NCI-H82 treated with DMSO at 0.1 percent for 48 hours (cell line): ENCODE measurements at regions not wholly inside any gene's neighbourhood (a gene's known extent, or its start where the extent isn't known, plus 50 kb on each side); places are given as distances from the start of the nearest gene placed in this dataset.

Experiments used
- DNase-seq: peaks from one replicate; lab custom pipeline; 2025; ENCODE audit not compliant: unreplicated experiment; lab: John Stamatoyannopoulos, UW

DNA sequence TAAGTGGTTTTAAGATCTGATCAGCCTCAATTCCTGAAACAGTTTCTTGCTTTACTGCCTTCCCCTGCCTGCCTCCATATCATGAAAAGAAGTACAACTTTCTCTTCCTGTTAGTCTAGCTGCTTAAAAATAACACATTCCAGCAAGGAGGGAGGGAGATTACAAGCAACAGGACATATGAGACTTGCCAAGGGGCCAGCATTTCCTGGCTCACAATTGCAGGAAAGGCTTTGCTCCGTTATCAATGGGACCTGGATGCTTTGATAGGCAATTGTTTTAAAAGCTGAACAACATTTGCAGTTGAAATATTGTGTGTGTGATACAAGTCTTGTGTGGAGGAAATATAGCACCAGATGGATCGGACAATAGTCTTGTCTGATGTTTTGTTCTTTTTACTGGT lies 425.0 kb downstream of the FAT4 start:
- no peak for DNase-seq

- DNase-seq: no peak
These were observed 427.2 kb downstream of the FAT4 start for GRCh38 chr4:125741825-125742452.

DNA sequence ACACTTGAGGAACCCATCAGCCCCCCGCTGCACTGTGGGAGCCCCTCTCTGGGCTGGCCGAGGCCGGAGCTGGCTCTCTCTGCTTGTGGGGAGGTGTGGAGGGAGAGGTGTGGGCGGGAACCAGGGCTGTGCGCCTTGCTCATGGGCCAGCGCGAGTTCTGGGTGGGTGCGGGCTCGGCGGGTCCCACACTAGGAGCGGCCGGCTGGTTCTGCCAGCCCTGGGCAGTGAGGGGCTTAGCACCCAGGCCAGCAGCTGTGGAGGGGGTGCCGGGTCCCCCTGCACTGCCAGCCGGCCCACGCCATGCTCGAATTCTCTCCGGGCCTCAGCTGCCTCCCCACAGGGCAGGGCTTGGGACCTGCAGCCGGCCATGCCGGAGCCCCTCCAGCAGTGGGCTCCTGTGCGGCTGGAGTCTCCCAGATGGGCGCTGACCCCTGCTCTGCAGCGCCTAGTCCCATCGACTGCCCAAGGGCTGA lies 430.2 kb downstream of the FAT4 start:
- no peak for DNase-seq

GRCh38 chr4:125749354-125749753 lies 434.6 kb downstream of the FAT4 start:
- no peak for DNase-seq

- DNase-seq: no peak
These were observed 435.6 kb downstream of the FAT4 start for GRCh38 chr4:125750399-125750798.

- DNase-seq: no peak
These were observed 436.2 kb downstream of the FAT4 start for GRCh38 chr4:125750828-125751466.

DNA sequence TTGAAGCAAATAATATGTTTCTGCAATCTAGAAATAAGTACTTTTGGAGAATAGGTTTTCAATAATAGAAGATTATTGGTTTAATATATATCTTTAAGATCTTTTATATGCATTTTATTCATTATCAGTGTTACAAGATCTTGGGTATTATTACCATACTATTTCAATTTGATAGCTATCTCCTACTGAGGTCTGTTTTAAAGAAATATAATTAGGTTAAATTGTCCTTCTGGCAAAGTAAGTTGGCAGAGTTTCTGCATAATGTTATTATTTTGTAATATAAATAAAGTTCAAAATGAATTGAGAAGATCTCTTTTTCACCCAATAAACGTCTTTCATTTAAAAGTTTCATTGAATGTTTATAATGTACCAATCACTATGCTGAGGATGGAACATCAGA lies 443.7 kb downstream of the FAT4 start:
- DNase-seq: no peak

DNA sequence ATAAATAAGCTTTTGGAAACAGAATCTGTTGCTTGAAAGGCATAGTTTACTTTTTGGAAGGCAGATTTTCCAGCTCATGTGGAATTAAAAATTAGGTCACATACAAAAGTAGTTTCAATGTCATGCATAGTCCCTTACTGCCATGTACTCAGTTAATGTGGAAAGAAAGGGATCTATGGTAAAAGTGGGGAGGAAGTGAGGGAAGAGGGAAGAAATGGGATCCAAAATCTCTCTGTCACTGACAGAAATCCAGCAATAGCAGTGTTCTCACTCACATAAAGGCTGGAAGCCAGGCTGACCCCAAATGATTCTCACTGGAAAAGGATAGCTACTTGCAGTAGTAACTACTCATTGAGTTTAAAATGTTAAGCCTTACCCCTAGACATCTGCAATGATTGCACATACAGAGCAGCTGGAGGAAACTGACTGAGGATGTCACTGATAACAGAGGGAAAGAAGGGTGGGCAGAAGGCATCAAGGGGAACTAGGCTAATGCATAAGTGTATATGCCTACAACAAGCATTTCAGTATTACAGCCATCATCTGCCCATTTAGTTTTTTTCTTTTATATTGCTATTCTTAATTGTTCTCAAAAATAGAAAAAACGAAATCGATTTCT lies 445.6 kb downstream of the FAT4 start:
- DNase-seq: no peak

DNA sequence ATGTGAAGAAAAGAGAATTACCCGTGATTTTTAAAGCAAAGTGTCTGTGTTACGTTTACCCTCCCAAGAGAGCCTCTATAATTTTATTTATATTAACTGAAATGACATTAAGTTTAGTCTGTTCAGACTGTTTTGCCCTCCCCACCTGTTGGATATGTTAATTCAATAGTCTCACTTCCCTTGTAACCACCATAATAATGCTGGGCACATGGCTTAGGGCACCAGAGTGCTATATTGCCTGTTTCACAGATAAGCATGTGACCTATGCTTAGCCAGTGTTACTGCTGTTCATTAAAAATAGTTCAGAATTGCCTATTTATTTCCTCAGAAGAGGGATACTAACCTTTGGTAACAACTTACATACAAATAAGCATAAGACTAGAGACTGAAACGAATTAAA lies 446.2 kb downstream of the FAT4 start:
- no peak for DNase-seq

- DNase-seq: no peak
These were observed 447.8 kb downstream of the FAT4 start for GRCh38 chr4:125762537-125762936.

- no peak for DNase-seq
These were observed 451.2 kb downstream of the FAT4 start for GRCh38 chr4:125765941-125766340.

GRCh38 chr4:125770814-125771398 lies 456.2 kb downstream of the FAT4 start:
- no peak for DNase-seq

DNA sequence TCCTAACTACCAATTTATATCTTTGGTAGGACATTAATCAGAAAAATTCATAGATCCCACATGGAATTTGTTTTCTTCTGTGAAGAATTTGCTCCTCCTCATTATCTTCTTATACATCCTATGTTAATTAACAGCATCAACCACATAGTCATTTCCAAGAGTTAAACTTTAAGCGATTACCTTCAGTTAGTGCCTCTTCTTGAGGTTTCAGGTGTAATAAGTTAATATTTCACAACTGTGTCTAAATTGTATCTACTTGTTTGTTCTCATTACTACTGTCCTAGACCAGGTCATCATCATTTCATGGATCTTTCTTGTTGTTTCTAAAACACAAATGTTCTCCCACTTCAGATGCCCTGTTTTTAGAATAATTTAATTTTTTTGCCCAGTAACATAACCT lies 457.9 kb downstream of the FAT4 start:
- no peak for DNase-seq

- DNase-seq: no peak
These were observed 458.7 kb downstream of the FAT4 start for GRCh38 chr4:125773502-125773901.

GRCh38 chr4:125773931-125774330 lies 459.2 kb downstream of the FAT4 start:
- no peak for DNase-seq

GRCh38 chr4:125776146-125776545 lies 461.4 kb downstream of the FAT4 start:
- no peak for DNase-seq

DNA sequence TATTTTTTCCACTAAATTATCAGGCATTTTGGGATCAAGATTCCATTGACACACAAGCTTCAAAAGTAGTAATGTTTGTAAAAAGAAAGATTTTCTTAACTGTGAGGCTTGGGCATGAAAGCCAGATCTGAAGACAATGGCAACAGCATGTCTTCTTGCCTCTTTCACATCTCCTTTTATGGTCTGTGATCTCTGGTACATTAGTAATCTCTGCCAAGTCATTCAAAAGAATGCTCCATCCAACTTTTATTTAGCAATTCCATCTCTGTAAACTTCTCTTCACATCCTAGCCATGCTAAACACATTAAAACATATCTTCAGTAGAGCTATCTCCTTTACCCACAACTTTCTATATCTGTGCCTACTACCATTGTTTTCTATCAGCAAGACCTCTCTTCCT lies 465.4 kb downstream of the FAT4 start:
- no peak for DNase-seq

GRCh38 chr4:125780747-125781146 lies 466.0 kb downstream of the FAT4 start:
- no peak for DNase-seq

DNA sequence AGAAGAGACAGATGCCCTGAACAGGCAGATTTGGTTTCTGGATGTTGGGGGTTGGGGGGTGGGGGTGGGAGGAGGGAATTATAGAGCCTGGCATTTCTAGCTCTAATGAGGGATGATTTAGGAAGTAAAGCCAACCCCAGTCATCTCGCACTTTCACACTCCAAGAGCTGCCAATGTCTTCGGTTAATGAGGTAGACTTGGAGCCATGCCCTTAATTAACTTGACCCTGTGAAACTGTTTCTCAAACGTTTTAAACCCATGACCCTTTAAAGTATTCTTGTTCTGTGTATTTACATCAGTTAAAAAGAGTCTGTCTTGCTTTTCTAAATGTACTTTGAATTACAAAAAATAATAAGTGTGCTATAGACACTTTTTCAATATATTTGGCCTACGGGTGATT lies 466.9 kb downstream of the FAT4 start:
- no peak for DNase-seq

DNA sequence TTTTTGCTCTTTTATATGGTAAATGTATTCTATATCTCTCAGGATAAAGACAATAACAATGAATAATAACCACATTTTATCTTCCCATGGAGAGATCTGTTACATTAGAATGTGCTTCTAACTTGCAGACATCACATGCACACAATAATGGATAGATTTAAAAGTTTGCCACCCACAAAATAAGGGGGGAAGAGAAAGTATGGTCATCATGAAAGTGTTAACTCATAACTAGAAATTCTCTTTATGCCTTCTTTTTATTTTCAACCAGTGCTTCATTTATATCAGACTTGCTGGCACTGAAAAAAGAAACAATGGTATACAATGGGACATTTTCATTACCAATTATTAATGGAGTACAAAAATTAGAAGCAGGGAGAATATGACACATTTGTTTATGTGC lies 470.0 kb downstream of the FAT4 start:
- no peak for DNase-seq

GRCh38 chr4:125787707-125788106 lies 473.0 kb downstream of the FAT4 start:
- no peak for DNase-seq

GRCh38 chr4:125789023-125789422 lies 474.3 kb downstream of the FAT4 start:
- DNase-seq: no peak
